A673 (cell line): ENCODE measurements at regions not wholly inside any gene's neighbourhood (a gene's known extent, or its start where the extent isn't known, plus 50 kb on each side); places are given as distances from the start of the nearest gene placed in this dataset.

ENCODE experiments used
- BruUV-seq: library from RNA; stranded (reverse); fragments of 400-500 nt; replicated peaks from 2 replicates; lab custom pipeline; 2021; lab: Mats Ljungman, UMichigan
- CTCF ChIA-PET: fragments of 300-600 bp; sonication (Branson Sonifier 250); formaldehyde crosslinking; loops from one replicate; lab custom pipeline; 2022; ENCODE audit warnings: antibody characterized with exemption; lab: Charles Lee
- POLR2A ChIA-PET: fragments of 300-600 bp; sonication (Branson Sonifier 250); formaldehyde crosslinking; loops from one replicate; lab custom pipeline; 2022; ENCODE audit warnings: antibody characterized with exemption; ENCODE audit not compliant: low non-redundant PET; lab: Charles Lee
- DNase-seq: peaks from one replicate; pipeline ENCODE4 v3.0.0-alpha.2; 2015; ENCODE audit warnings: low spot score
- H3K27ac ChIP-seq: fragments of 200-600 bp; sonication (generic); 2 replicates; pipeline ENCODE4 v1.5.1; 2016; ENCODE audit warnings: mixed run types, low read depth, mild to moderate bottlenecking, mixed read lengths, antibody characterized with exemption, low read length; ENCODE audit not compliant: poor library complexity, severe bottlenecking
- H3K27me3 ChIP-seq: fragments of 200-600 bp; sonication (generic); replicated peaks from 2 replicates; pipeline ENCODE4 v1.6.1; 2017; ENCODE audit warnings: mixed run types, low read depth, mild to moderate bottlenecking, mixed read lengths, antibody characterized with exemption, low read length; ENCODE audit not compliant: insufficient read depth, poor library complexity
- H3K36me3 ChIP-seq: fragments of 200-600 bp; sonication (generic); 2 replicates; pipeline ENCODE4 v1.6.1; 2016; ENCODE audit warnings: mixed run types, mild to moderate bottlenecking, mixed read lengths, antibody characterized with exemption, low read length; ENCODE audit not compliant: insufficient read depth, poor library complexity, severe bottlenecking
- H3K4me1 ChIP-seq: fragments of 200-600 bp; sonication (generic); 2 replicates; pipeline ENCODE4 v1.6.1; 2017; ENCODE audit warnings: mixed run types, mild to moderate bottlenecking, mixed read lengths, antibody characterized with exemption, low read length; ENCODE audit not compliant: insufficient read depth, poor library complexity, severe bottlenecking
- H3K4me3 ChIP-seq: fragments of 200-600 bp; sonication (generic); 2 replicates; pipeline ENCODE4 v1.5.1; 2016; ENCODE audit warnings: low read depth, mixed run types, mild to moderate bottlenecking, mixed read lengths, low read length; ENCODE audit not compliant: poor library complexity, severe bottlenecking
- H3K9me3 ChIP-seq: fragments of 200-600 bp; sonication (generic); 2 replicates; pipeline ENCODE4 v1.6.1; 2016; ENCODE audit warnings: mixed run types, low read depth, mild to moderate bottlenecking, mixed read lengths, antibody characterized with exemption, low read length; ENCODE audit not compliant: poor library complexity, severe bottlenecking
- CTCF ChIP-seq: fragments of 300-800, 200-600 bp; sonication (generic); conservative IDR thresholded peaks from 2 replicates; pipeline ENCODE4 v1.5.1; 2017; ENCODE audit warnings: low read depth, mild to moderate bottlenecking, antibody characterized with exemption, low read length, moderate library complexity, mixed read lengths
- EZH2 ChIP-seq: fragments of 200-600 bp; sonication (generic); IDR thresholded peaks from 2 replicates; pipeline ENCODE4 v1.6.1; 2017; ENCODE audit warnings: borderline replicate concordance, low read depth, mild to moderate bottlenecking, mixed read lengths, antibody characterized with exemption, low read length; ENCODE audit not compliant: poor library complexity, severe bottlenecking
- intact Hi-C: fragments of 100-400 bp; cut with micrococcal nuclease; formaldehyde crosslinking; loops from one replicate; pipeline ENCODE4 v1.10.0; 2022; ENCODE audit not compliant: unreplicated experiment

- DNase-seq, result no peak
- Histone ChIP-seq H3K36me3 (no peaks in the 10 kb centered on the region), H3K27me3 (peaks cover 19% of the 10 kb centered on the region), H3K4me1 (no peaks in the 10 kb centered on the region), H3K4me3 (no peak overlapping the region), H3K9me3 (no peaks in the 10 kb centered on the region), H3K27ac (no peak overlapping the region)
- intact Hi-C loops, result no loop called here
- POLR2A ChIA-PET, result no interaction called here
- CTCF ChIA-PET, result no interaction called here
- no TSS peak for BruUV-seq
- TF ChIP-seq CTCF, result no peak
- no peak for TF ChIP-seq EZH2
Observed at GRCh38 chr5:165360784-165361542, 1855.5 kb downstream of the MAT2B start.

- peaks cover 47% of the 10 kb centered on the region for H3K27me3 ChIP-seq
- no peak overlapping the region for H3K4me3 ChIP-seq
- no peak for DNase-seq
- ChIA-PET POLR2A (no interaction called here), CTCF (no interaction called here)
- H3K27ac ChIP-seq, result no peak overlapping the region
- no peaks in the 10 kb centered on the region for H3K4me1 ChIP-seq
- H3K9me3 ChIP-seq, result no peaks in the 10 kb centered on the region
- TF ChIP-seq CTCF (no peak), EZH2 (no peak)
- BruUV-seq, result no TSS peak
- no peaks in the 10 kb centered on the region for H3K36me3 ChIP-seq
- intact Hi-C loops, result no loop called here
Observed at GRCh38 chr5:165370233-165370632, 1864.8 kb downstream of the MAT2B start.

GRCh38 chr5:165370794-165371193 is 1865.4 kb downstream of the MAT2B start:
- Histone ChIP-seq H3K36me3 (no peaks in the 10 kb centered on the region), H3K9me3 (no peaks in the 10 kb centered on the region), H3K4me3 (no peak overlapping the region), H3K27ac (no peak overlapping the region), H3K27me3 (peaks cover 45% of the 10 kb centered on the region), H3K4me1 (no peaks in the 10 kb centered on the region)
- intact Hi-C loops, result no loop called here
- TF ChIP-seq EZH2 (no peak), CTCF (no peak)
- no TSS peak for BruUV-seq
- ChIA-PET POLR2A (no interaction called here), CTCF (no interaction called here)
- DNase-seq, result no peak
